ENCODE measurements at regions not wholly inside any gene's neighbourhood (a gene's known extent, or its start where the extent isn't known, plus 50 kb on each side); places are given as distances from the start of the nearest gene placed in this dataset.

DNA sequence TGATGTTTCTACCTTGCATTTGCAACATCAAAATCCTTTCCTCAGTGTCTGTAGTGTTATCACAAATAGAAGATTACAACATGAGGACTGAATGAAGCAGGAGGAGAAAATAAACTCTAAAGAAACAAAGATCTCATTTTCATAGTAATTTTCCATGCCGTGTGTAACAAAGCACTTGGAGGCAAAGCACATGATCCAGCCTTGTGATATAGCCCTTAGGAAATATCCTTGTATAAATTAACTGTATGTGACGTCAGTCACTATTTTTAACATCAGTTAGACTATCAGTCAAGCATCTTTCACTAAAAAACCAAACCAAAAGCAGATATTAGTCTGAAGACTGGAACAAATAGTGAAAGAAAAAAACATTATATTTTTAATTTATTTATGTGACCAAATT, 492.1 kb upstream of the CNTNAP5 start:
- Histone ChIP-seq H3K9ac (ENCODE audit: low read length) (no peak overlapping the region), H2AFZ (ENCODE audit: low read length) (no peak overlapping the region), H3K79me2 (ENCODE audit: low read length) (no peaks in the 10 kb centered on the region), H3K4me2 (ENCODE audit: low read length) (no peak overlapping the region), H3F3A (ENCODE audit: low read length, unreplicated experiment) (no peaks in the 10 kb centered on the region), H4K20me1 (ENCODE audit: low read length) (no peaks in the 10 kb centered on the region), H3K27me3 (ENCODE audit: low read length) (no peaks in the 10 kb centered on the region), H3K9me3 (ENCODE audit: low read length) (no peaks in the 10 kb centered on the region), H3K4me3 (ENCODE audit: low read length) (no peak overlapping the region), H3K4me1 (ENCODE audit: insufficient read depth, low read length) (no peaks in the 10 kb centered on the region), H3K36me3 (ENCODE audit: low read depth, low read length) (no peaks in the 10 kb centered on the region), H3K27ac (ENCODE audit: low read length) (no peak overlapping the region), H3K9me2 (replicated peaks; ENCODE audit: low read length) (no peaks in the 10 kb centered on the region)
- TF ChIP-seq, protein P1, sequence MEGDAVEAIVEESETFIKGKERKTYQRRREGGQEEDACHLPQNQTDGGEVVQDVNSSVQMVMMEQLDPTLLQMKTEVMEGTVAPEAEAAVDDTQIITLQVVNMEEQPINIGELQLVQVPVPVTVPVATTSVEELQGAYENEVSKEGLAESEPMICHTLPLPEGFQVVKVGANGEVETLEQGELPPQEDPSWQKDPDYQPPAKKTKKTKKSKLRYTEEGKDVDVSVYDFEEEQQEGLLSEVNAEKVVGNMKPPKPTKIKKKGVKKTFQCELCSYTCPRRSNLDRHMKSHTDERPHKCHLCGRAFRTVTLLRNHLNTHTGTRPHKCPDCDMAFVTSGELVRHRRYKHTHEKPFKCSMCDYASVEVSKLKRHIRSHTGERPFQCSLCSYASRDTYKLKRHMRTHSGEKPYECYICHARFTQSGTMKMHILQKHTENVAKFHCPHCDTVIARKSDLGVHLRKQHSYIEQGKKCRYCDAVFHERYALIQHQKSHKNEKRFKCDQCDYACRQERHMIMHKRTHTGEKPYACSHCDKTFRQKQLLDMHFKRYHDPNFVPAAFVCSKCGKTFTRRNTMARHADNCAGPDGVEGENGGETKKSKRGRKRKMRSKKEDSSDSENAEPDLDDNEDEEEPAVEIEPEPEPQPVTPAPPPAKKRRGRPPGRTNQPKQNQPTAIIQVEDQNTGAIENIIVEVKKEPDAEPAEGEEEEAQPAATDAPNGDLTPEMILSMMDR (conservative IDR thresholded peaks at IDR 0.05; ENCODE audit: low read depth, low read length) = no peak
- TF ChIP-seq EZH2phosphoT487 (IDR thresholded peaks at IDR 0.05; ENCODE audit: borderline replicate concordance, low read length) = no peak
- TF ChIP-seq EZH2 (IDR thresholded peaks at IDR 0.05; ENCODE audit: low read length, unreplicated experiment) = no peak
- ATAC-seq (no peak), DNase-seq (no peak)
- CTCF ChIA-PET = no interaction called here
- BruUV-seq (replicated peaks) = no TSS peak
- POLR2A ChIA-PET (ENCODE audit: unreplicated experiment) = no interaction called here
- intact Hi-C loops (cut with micrococcal nuclease) = no loop called here

DNA sequence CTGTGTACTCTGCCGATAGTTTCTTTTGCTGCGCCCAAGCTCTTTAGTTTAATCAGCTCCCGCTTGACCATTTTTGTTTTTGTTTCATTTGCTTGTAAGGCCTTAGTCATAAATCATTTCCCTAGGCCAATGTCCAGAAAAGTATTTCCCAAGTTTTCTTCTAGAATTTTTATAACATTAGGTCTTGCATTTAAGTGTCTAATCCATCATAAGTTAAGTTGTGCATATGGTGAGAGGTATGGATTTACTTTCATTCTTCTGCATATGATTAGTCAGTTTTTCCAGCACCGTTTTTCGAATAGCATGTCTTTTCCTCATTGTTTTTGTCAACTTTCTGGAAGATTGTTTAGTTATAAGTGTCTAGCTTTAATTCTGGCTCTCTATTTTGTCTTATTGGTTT, 484.8 kb upstream of the CNTNAP5 start:
- Histone ChIP-seq H4K20me1 (ENCODE audit: low read length) (no peaks in the 10 kb centered on the region), H3K36me3 (ENCODE audit: low read depth, low read length) (no peaks in the 10 kb centered on the region), H3K79me2 (ENCODE audit: low read length) (no peaks in the 10 kb centered on the region), H3K4me2 (ENCODE audit: low read length) (no peak overlapping the region), H3K9me3 (ENCODE audit: low read length) (no peaks in the 10 kb centered on the region), H3K27ac (ENCODE audit: low read length) (no peak overlapping the region), H3K9me2 (replicated peaks; ENCODE audit: low read length) (no peaks in the 10 kb centered on the region), H3K4me1 (ENCODE audit: insufficient read depth, low read length) (no peaks in the 10 kb centered on the region), H2AFZ (ENCODE audit: low read length) (no peak overlapping the region), H3F3A (ENCODE audit: low read length, unreplicated experiment) (no peaks in the 10 kb centered on the region), H3K27me3 (ENCODE audit: low read length) (no peaks in the 10 kb centered on the region), H3K4me3 (ENCODE audit: low read length) (no peak overlapping the region), H3K9ac (ENCODE audit: low read length) (no peak overlapping the region)
- DNase-seq (no peak), ATAC-seq (no peak)
- BruUV-seq (replicated peaks) = no TSS peak
- intact Hi-C loops (cut with micrococcal nuclease) = no loop called here
- POLR2A ChIA-PET (ENCODE audit: unreplicated experiment) = no interaction called here
- no peak for TF ChIP-seq EZH2phosphoT487 (IDR thresholded peaks at IDR 0.05; ENCODE audit: borderline replicate concordance, low read length)
- CTCF ChIA-PET = no interaction called here

DNA sequence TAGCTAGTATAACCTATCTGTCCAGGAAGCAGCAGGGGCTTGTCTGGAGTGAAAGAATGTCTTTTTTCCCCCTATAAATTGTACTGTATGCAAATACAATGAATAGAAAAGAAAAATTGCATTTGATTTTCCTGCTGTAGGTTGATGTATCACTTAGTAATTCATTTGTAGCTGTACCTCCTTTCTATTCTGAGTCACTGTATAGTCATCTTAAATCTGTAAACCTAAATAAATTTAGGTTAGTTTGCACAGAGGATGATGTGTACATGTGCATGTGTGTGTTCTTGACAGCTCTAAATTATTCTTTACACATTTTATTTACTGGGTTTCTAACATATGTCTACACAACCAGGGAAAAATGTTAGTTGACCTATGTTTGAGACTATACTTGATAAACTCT, 478.7 kb upstream of the CNTNAP5 start:
- ChIA-PET CTCF (no interaction called here), POLR2A (ENCODE audit: unreplicated experiment) (no interaction called here)
- Histone ChIP-seq H3K36me3 (ENCODE audit: low read depth, low read length) (no peaks in the 10 kb centered on the region), H3K27ac (ENCODE audit: low read length) (peak overlapping the region; percentile 49), H3K4me3 (ENCODE audit: low read length) (no peak overlapping the region), H4K20me1 (ENCODE audit: low read length) (no peaks in the 10 kb centered on the region), H3K4me1 (ENCODE audit: insufficient read depth, low read length) (peaks cover 15% of the 10 kb centered on the region), H3K9ac (ENCODE audit: low read length) (no peak overlapping the region), H3K27me3 (ENCODE audit: low read length) (no peaks in the 10 kb centered on the region), H3K4me2 (ENCODE audit: low read length) (peak overlapping the region; percentile 52), H3K9me3 (ENCODE audit: low read length) (no peaks in the 10 kb centered on the region), H3K9me2 (replicated peaks; ENCODE audit: low read length) (no peaks in the 10 kb centered on the region), H3F3A (ENCODE audit: low read length, unreplicated experiment) (no peaks in the 10 kb centered on the region), H3K79me2 (ENCODE audit: low read length) (no peaks in the 10 kb centered on the region), H2AFZ (ENCODE audit: low read length) (peak overlapping the region; percentile 20; the same call in 1 of the 2 replicates)
- BruUV-seq (replicated peaks) = no TSS peak
- TF ChIP-seq, protein P1 (conservative IDR thresholded peaks at IDR 0.05; ENCODE audit: low read depth, low read length) = no peak
- TF ChIP-seq EZH2 (IDR thresholded peaks at IDR 0.05; ENCODE audit: low read length, unreplicated experiment) (no peak), EZH2phosphoT487 (IDR thresholded peaks at IDR 0.05; ENCODE audit: borderline replicate concordance, low read length) (no peak)
- intact Hi-C loops (cut with micrococcal nuclease) = loop anchor here (1.0 to 5.0 kb wide), 4 partner anchors 42 to 191 kb away; no protein-coding TSS in a partner anchor
- DNase-seq = peak; percentile 80
- peak; percentile 99 for ATAC-seq

Data from PC-3 (cell line).